ENCODE measurements at regions not wholly inside any gene's neighbourhood (a gene's known extent, or its start where the extent isn't known, plus 50 kb on each side); places are given as distances from the start of the nearest gene placed in this dataset.

- Histone ChIP-seq H3K4me1 (ENCODE audit: low read depth) (no peaks in the 10 kb centered on the region), H3K4me3 (no peak overlapping the region), H3K36me3 (ENCODE audit: low read depth) (no peaks in the 10 kb centered on the region), H3K9me3 (no peaks in the 10 kb centered on the region)
- ATAC-seq (no peak), DNase-seq (no peak)
- TF ChIP-seq CTCF (IDR thresholded peaks at IDR 0.05) = no peak
- intact Hi-C loops (cut with DNase I, micrococcal nuclease) = no loop called here
Measured at GRCh38 chr2:59074071-59074470, 832.9 kb upstream of the FANCL start.

- DNase-seq (no peak), ATAC-seq (no peak)
- no peak for TF ChIP-seq CTCF (IDR thresholded peaks at IDR 0.05)
- Histone ChIP-seq H3K4me3 (no peak overlapping the region), H3K36me3 (ENCODE audit: low read depth) (no peaks in the 10 kb centered on the region), H3K4me1 (ENCODE audit: low read depth) (no peaks in the 10 kb centered on the region), H3K9me3 (no peaks in the 10 kb centered on the region)
- intact Hi-C loops (cut with DNase I, micrococcal nuclease) = no loop called here
Measured at GRCh38 chr2:59073286-59073685, 832.2 kb upstream of the FANCL start.

- DNase-seq (no peak), ATAC-seq (no peak)
- Histone ChIP-seq H3K36me3 (ENCODE audit: low read depth) (no peaks in the 10 kb centered on the region), H3K4me1 (ENCODE audit: low read depth) (no peaks in the 10 kb centered on the region), H3K9me3 (no peaks in the 10 kb centered on the region), H3K4me3 (no peak overlapping the region)
- intact Hi-C loops (cut with DNase I, micrococcal nuclease) = no loop called here
- TF ChIP-seq CTCF (IDR thresholded peaks at IDR 0.05) = no peak
Measured at GRCh38 chr2:59068255-59068654, 827.1 kb upstream of the FANCL start.

GRCh38 chr2:59066787-59067399, 825.8 kb upstream of the FANCL start:
- DNase-seq = no peak
- Histone ChIP-seq H3K4me1 (ENCODE audit: low read depth) (no peaks in the 10 kb centered on the region), H3K36me3 (ENCODE audit: low read depth) (no peaks in the 10 kb centered on the region), H3K9me3 (no peaks in the 10 kb centered on the region), H3K4me3 (no peak overlapping the region)
- ATAC-seq = no peak
- no peak for TF ChIP-seq CTCF (IDR thresholded peaks at IDR 0.05)
- intact Hi-C loops (cut with DNase I, micrococcal nuclease) = no loop called here

GRCh38 chr2:59047373-59047995, 806.4 kb upstream of the FANCL start:
- Histone ChIP-seq H3K4me1 (ENCODE audit: low read depth) (no peaks in the 10 kb centered on the region), H3K4me3 (no peak overlapping the region), H3K9me3 (no peaks in the 10 kb centered on the region), H3K36me3 (ENCODE audit: low read depth) (no peaks in the 10 kb centered on the region)
- DNase-seq (no peak), ATAC-seq (no peak)
- intact Hi-C loops (cut with DNase I, micrococcal nuclease) = no loop called here
- no peak for TF ChIP-seq CTCF (IDR thresholded peaks at IDR 0.05)
